GM12878 (cell line): ENCODE measurements at regions not wholly inside any gene's neighbourhood (a gene's known extent, or its start where the extent isn't known, plus 50 kb on each side); places are given as distances from the start of the nearest gene placed in this dataset.

Source experiments
- ATAC-seq: fragments of 200-7000 bp; cut with Tn5 transposase; 3 replicates; pipeline ENCODE4 v1.9.1; 2020; ENCODE audit warnings: mild to moderate bottlenecking, moderate library complexity
- BruUV-seq: library from RNA; stranded (reverse); fragments of 400-500 nt; replicated peaks from 2 replicates; lab custom pipeline; 2021; lab: Mats Ljungman, UMichigan
- CTCF ChIA-PET: fragments of 300-600 bp; sonication (Branson Sonifier 250); formaldehyde crosslinking; extraction: SDS; loops from one replicate; lab custom pipeline; 2021; ENCODE audit warnings: inconsistent platforms; lab: Yijun Ruan, JAX
- POLR2A ChIA-PET: fragments of 350-600 bp; formaldehyde crosslinking; extraction: SDS; loops from one replicate; lab custom pipeline; 2021; ENCODE audit warnings: inconsistent platforms; lab: Charles Lee
- RAD21 ChIA-PET: fragments of 300-600 bp; sonication (Branson Sonifier 250); formaldehyde crosslinking; loops from one replicate; lab custom pipeline; 2023; ENCODE audit warnings: antibody characterized with exemption; ENCODE audit not compliant: unreplicated experiment; lab: Charles Lee
- SMC1A ChIA-PET: fragments of 300-600 bp; sonication (Branson Sonifier 250); formaldehyde crosslinking; loops from one replicate; lab custom pipeline; 2023; ENCODE audit not compliant: unreplicated experiment, uncharacterized antibody; lab: Charles Lee
- DNase-seq: peaks from one replicate; pipeline ENCODE4 v3.0.0-alpha.2; 2011; ENCODE audit warnings: low read depth, low spot score
- FAIRE-seq: peaks from 3 replicates; lab custom pipeline; 2011; peaks lifted over from hg19 to GRCh38; lab: Jason Lieb, UNC
- H2AFZ ChIP-seq: 2 replicates; pipeline ENCODE4 v1.6.0; 2011; ENCODE audit warnings: low read depth, low read length, control low read depth; ENCODE audit not compliant: control insufficient read depth
- H3K27ac ChIP-seq: 2 replicates; pipeline ENCODE4 v1.5.1; 2011; ENCODE audit warnings: control low read depth; ENCODE audit not compliant: control insufficient read depth, insufficient read depth
- H3K27me3 ChIP-seq, 2 experiments: replicated peaks in 1 of 2; 2 replicates each; pipeline versions ENCODE4 v1.6.0 to v1.6.1; 2011; ENCODE audit warnings: low read length in 1 of 2; ENCODE audit not compliant: control insufficient read depth in 2 of 2, insufficient read depth in 2 of 2
- H3K36me3 ChIP-seq, 2 experiments: 2 replicates each; pipeline ENCODE4 v1.5.1; 2011; ENCODE audit warnings: low read length in 1 of 2; ENCODE audit not compliant: control insufficient read depth in 2 of 2, insufficient read depth in 2 of 2
- H3K4me1 ChIP-seq: 2 replicates; pipeline ENCODE4 v1.6.1; 2011; ENCODE audit warnings: mild to moderate bottlenecking, low read length, moderate library complexity, mixed read lengths; ENCODE audit not compliant: control insufficient read depth, insufficient read depth
- H3K4me2 ChIP-seq: 2 replicates; pipeline ENCODE4 v1.6.0; 2011; ENCODE audit warnings: control low read depth; ENCODE audit not compliant: control insufficient read depth, insufficient read depth
- H3K4me3 ChIP-seq: fragments of 200-600 bp; sonication (generic); 2 replicates; pipeline ENCODE4 v1.5.1; 2016
- H3K79me2 ChIP-seq: 2 replicates; pipeline ENCODE4 v1.6.0; 2011; ENCODE audit warnings: low read length; ENCODE audit not compliant: control insufficient read depth, insufficient read depth
- H3K9ac ChIP-seq: 2 replicates; pipeline ENCODE4 v1.8.0; 2011; ENCODE audit warnings: low read length, control low read depth, mixed read lengths; ENCODE audit not compliant: control insufficient read depth, insufficient read depth
- H3K9me3 ChIP-seq: replicated peaks from 3 replicates; pipeline ENCODE4 v1.5.1; 2011; ENCODE audit warnings: mild to moderate bottlenecking, low read length; ENCODE audit not compliant: control insufficient read depth, insufficient read depth
- H4K20me1 ChIP-seq: 2 replicates; pipeline ENCODE4 v1.6.0; 2011; ENCODE audit not compliant: control insufficient read depth, insufficient read depth
- ATF2 ChIP-seq: IDR thresholded peaks from 2 replicates; pipeline ENCODE4 v1.6.1; 2012; ENCODE audit warnings: low read length, inconsistent platforms
- BCL3 ChIP-seq: IDR thresholded peaks from 2 replicates; pipeline ENCODE4 v1.6.1; 2011; ENCODE audit warnings: borderline replicate concordance, low read depth, mild to moderate bottlenecking, moderate library complexity, low read length; ENCODE audit not compliant: insufficient read depth, poor library complexity, severe bottlenecking
- CEBPB ChIP-seq, 2 experiments: fragments of 150-350 bp in 1 of 2; IDR thresholded peaks; 2 replicates each; pipeline ENCODE4 v1.6.1; 2012 to 2014; ENCODE audit warnings: low read depth in 2 of 2, low read length in 2 of 2, borderline replicate concordance in 1 of 2, inconsistent platforms in 1 of 2
- CHD2 ChIP-seq: IDR thresholded peaks from 2 replicates; pipeline ENCODE4 v1.6.1; 2011; ENCODE audit warnings: low read depth, low read length, improper control_type of control experiment, borderline replicate concordance
- CREM ChIP-seq: IDR thresholded peaks from 2 replicates; pipeline ENCODE4 v1.6.1; 2014; ENCODE audit warnings: antibody characterized with exemption, low read depth
- E2F4 ChIP-seq: IDR thresholded peaks from 2 replicates; pipeline ENCODE4 v1.6.1; 2012; ENCODE audit warnings: low read depth, low read length, improper control_type of control experiment
- MLLT1 ChIP-seq: fragments of 450-650 bp; IDR thresholded peaks from 2 replicates; pipeline ENCODE4 v1.6.1; 2016; ENCODE audit warnings: mild to moderate bottlenecking
- NR2C1 ChIP-seq: fragments of 450-650 bp; IDR thresholded peaks from 2 replicates; pipeline ENCODE4 v1.6.1; 2017; ENCODE audit warnings: antibody characterized with exemption, mild to moderate bottlenecking, moderate library complexity
- POLR2A ChIP-seq: IDR thresholded peaks from 2 replicates; pipeline ENCODE4 v1.6.1; 2011; ENCODE audit warnings: low read depth, mild to moderate bottlenecking, low read length
- SMC3 ChIP-seq: IDR thresholded peaks from 2 replicates; pipeline ENCODE4 v1.6.1; 2011; ENCODE audit warnings: low read length, improper control_type of control experiment, borderline replicate concordance
- USF1 ChIP-seq: IDR thresholded peaks from 2 replicates; pipeline ENCODE4 v1.6.1; 2011; ENCODE audit warnings: borderline replicate concordance, low read depth, mild to moderate bottlenecking, moderate library complexity, mixed read lengths, low read length; ENCODE audit not compliant: insufficient read depth; ENCODE audit errors: extremely low read length
- ZNF274 ChIP-seq: IDR thresholded peaks from one replicate; pipeline ENCODE4 v1.8.0; 2011; ENCODE audit not compliant: insufficient read length, insufficient read depth
- WGBS: methylation state at CpG from one replicate; pipeline ENCODE4 v1.1.6; 2016; ENCODE audit warnings: low lambda C conversion rate; ENCODE audit not compliant: insufficient replicate concordance, insufficient coverage; ENCODE audit errors: missing lambda C conversion rate; 5-methylcytosine and 5-hydroxymethylcytosine counted together
- in situ Hi-C: fragments of 300-500 bp; cut with MboI; formaldehyde crosslinking; loops from 9 replicates; pipeline ENCODE4 v1.14.3; 2018; ENCODE audit warnings: mixed read lengths
- intact Hi-C: fragments of 100-400 bp; cut with micrococcal nuclease; formaldehyde crosslinking; loops from one replicate; pipeline ENCODE4 v1.14.2; 2022; ENCODE audit not compliant: unreplicated experiment
- TF ChIP-seq, protein P1 (sequence below): IDR thresholded peaks from 2 replicates; pipeline ENCODE4 v1.6.1; 2011; ENCODE audit warnings: low read depth, mild to moderate bottlenecking, low read length, moderate library complexity, borderline replicate concordance; ENCODE audit errors: extremely low read depth

DNA sequence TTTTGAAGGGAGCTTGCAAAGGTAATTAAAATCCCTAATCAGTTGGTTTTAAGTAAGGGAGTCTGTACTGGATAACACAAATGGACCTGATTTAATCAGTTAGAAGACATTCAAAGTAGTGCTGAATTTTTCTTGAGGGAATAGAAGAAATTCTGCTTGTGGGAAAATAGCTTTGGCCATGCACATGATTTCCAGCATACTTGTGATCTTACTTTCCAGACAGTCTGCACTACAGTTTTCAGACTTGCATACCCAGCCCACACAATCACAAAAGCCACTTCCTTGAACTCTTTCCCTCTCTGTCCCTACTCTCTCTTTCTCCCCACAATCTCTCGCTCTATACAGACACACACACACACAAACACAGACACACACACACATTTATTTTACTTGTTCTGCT is 852.1 kb downstream of the PLA2G4A start:
- intact Hi-C loops = no loop called here
- Histone ChIP-seq H3K36me3 (no peaks in the 10 kb centered on the region), H3K27me3 (no peaks in the 10 kb centered on the region), H3K4me3 (no peak overlapping the region), H3K9me3 (no peaks in the 10 kb centered on the region), H3K4me1 (no peaks in the 10 kb centered on the region), H3K4me2 (no peak overlapping the region), H2AFZ (no peak overlapping the region), H3K79me2 (no peaks in the 10 kb centered on the region), H3K9ac (no peak overlapping the region), H4K20me1 (no peaks in the 10 kb centered on the region), H3K27ac (no peak overlapping the region)
- ChIA-PET CTCF (no interaction called here), SMC1A (no interaction called here), RAD21 (no interaction called here), POLR2A (no interaction called here)
- in situ Hi-C loops = no loop called here
- TF ChIP-seq POLR2A (no peak), NR2C1 (no peak), SMC3 (no peak), ATF2 (no peak), CREM (no peak), MLLT1 (no peak), E2F4 (no peak), CEBPB (IDR thresholded peaks at IDR 0.05; ENCODE audit: borderline replicate concordance in 1 of 2, low read depth in 2 of 2, low read length in 2 of 2) (no peak), BCL3 (no peak), ZNF274 (no peak), USF1 (no peak), CHD2 (no peak)
- TF ChIP-seq, protein P1, sequence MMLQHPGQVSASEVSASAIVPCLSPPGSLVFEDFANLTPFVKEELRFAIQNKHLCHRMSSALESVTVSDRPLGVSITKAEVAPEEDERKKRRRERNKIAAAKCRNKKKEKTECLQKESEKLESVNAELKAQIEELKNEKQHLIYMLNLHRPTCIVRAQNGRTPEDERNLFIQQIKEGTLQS = no peak
- FAIRE-seq = no peak
- DNase-seq = no peak
- WGBS = 0% methylated on average over 1 of the region's 1 CpG
- BruUV-seq = no TSS peak
- ATAC-seq = no peak
